ENCODE measurements at regions not wholly inside any gene's neighbourhood (a gene's known extent, or its start where the extent isn't known, plus 50 kb on each side); places are given as distances from the start of the nearest gene placed in this dataset.

- no peak overlapping the region for H3K4me3 ChIP-seq
- H3K4me1 ChIP-seq = no peaks in the 10 kb centered on the region
- Mint-ChIP-seq H3K27me3 (ENCODE audit: insufficient read depth, low read depth) (no peaks in the 10 kb centered on the region), H3K36me3 (no peaks in the 10 kb centered on the region), H3K27ac (peak overlapping the region; percentile 78), H3K4me1 (peaks cover 62% of the 10 kb centered on the region), H3K9me3 (no peaks in the 10 kb centered on the region), H3K4me3 (no peak overlapping the region)
- no peaks in the 10 kb centered on the region for H3F3A ChIP-seq (ENCODE audit: low read depth)
- H3K9ac ChIP-seq = no peak overlapping the region
- no peaks in the 10 kb centered on the region for H3K79me2 ChIP-seq (ENCODE audit: low read depth)
- H3K27me3 ChIP-seq = no peaks in the 10 kb centered on the region
- H4K20me1 ChIP-seq (ENCODE audit: low read depth) = no peaks in the 10 kb centered on the region
- no peak for DNase-seq (ENCODE audit: low spot score)
- H3K36me3 ChIP-seq = no peaks in the 10 kb centered on the region
- H3K27ac ChIP-seq = no peak overlapping the region
- H2AFZ ChIP-seq (replicated peaks) = no peak overlapping the region
- TF ChIP-seq CTCF (IDR thresholded peaks at IDR 0.05) (no peak), EZH2phosphoT487 (IDR thresholded peaks at IDR 0.05) (no peak), EZH2 (IDR thresholded peaks at IDR 0.05) (no peak)
- no peaks in the 10 kb centered on the region for H3K9me3 ChIP-seq (ENCODE audit: low read depth)
- no peak overlapping the region for H3K4me2 ChIP-seq
These were observed 529.3 kb upstream of the ZNF608 start for GRCh38 chr5:125275725-125276090.

GRCh38 chr5:125276096-125276495, 529.7 kb upstream of the ZNF608 start:
- no peak overlapping the region for H3K4me3 ChIP-seq
- H3K27ac ChIP-seq = no peak overlapping the region
- H3K27me3 ChIP-seq = no peaks in the 10 kb centered on the region
- H3K79me2 ChIP-seq (ENCODE audit: low read depth) = no peaks in the 10 kb centered on the region
- Mint-ChIP-seq H3K4me1 (peaks cover 62% of the 10 kb centered on the region), H3K36me3 (no peaks in the 10 kb centered on the region), H3K4me3 (no peak overlapping the region), H3K9me3 (no peaks in the 10 kb centered on the region), H3K27ac (peak overlapping the region; percentile 30), H3K27me3 (ENCODE audit: insufficient read depth, low read depth) (no peaks in the 10 kb centered on the region)
- no peak overlapping the region for H3K9ac ChIP-seq
- H3K9me3 ChIP-seq (ENCODE audit: low read depth) = no peaks in the 10 kb centered on the region
- no peak overlapping the region for H2AFZ ChIP-seq (replicated peaks)
- no peak for TF ChIP-seq EZH2phosphoT487 (IDR thresholded peaks at IDR 0.05)
- no peak for TF ChIP-seq CTCF (IDR thresholded peaks at IDR 0.05)
- TF ChIP-seq EZH2 (IDR thresholded peaks at IDR 0.05) = no peak
- H3F3A ChIP-seq (ENCODE audit: low read depth) = no peaks in the 10 kb centered on the region
- DNase-seq (ENCODE audit: low spot score) = no peak
- H3K36me3 ChIP-seq = no peaks in the 10 kb centered on the region
- H3K4me1 ChIP-seq = no peaks in the 10 kb centered on the region
- H4K20me1 ChIP-seq (ENCODE audit: low read depth) = no peaks in the 10 kb centered on the region
- no peak overlapping the region for H3K4me2 ChIP-seq

- no peaks in the 10 kb centered on the region for H3K36me3 Mint-ChIP-seq
- Histone ChIP-seq H3K4me1 (no peaks in the 10 kb centered on the region), H3K9me3 (ENCODE audit: low read depth) (no peaks in the 10 kb centered on the region), H3K79me2 (ENCODE audit: low read depth) (no peaks in the 10 kb centered on the region), H4K20me1 (ENCODE audit: low read depth) (no peaks in the 10 kb centered on the region), H3K9ac (no peak overlapping the region), H3K27ac (no peak overlapping the region), H2AFZ (replicated peaks) (no peak overlapping the region), H3K4me2 (no peak overlapping the region), H3K27me3 (no peaks in the 10 kb centered on the region), H3F3A (ENCODE audit: low read depth) (no peaks in the 10 kb centered on the region), H3K4me3 (no peak overlapping the region), H3K36me3 (no peaks in the 10 kb centered on the region)
- H3K4me1 Mint-ChIP-seq = peaks cover 62% of the 10 kb centered on the region
- no peaks in the 10 kb centered on the region for H3K9me3 Mint-ChIP-seq
- no peak overlapping the region for H3K4me3 Mint-ChIP-seq
- H3K27ac Mint-ChIP-seq = no peak overlapping the region
- no peak for TF ChIP-seq EZH2 (IDR thresholded peaks at IDR 0.05)
- no peak for TF ChIP-seq EZH2phosphoT487 (IDR thresholded peaks at IDR 0.05)
- no peak for TF ChIP-seq CTCF (IDR thresholded peaks at IDR 0.05)
- DNase-seq (ENCODE audit: low spot score) = no peak
- no peaks in the 10 kb centered on the region for H3K27me3 Mint-ChIP-seq (ENCODE audit: insufficient read depth, low read depth)
These were observed 531.2 kb upstream of the ZNF608 start for GRCh38 chr5:125277494-125278154.
